ENCODE measurements at regions not wholly inside any gene's neighbourhood (a gene's known extent, or its start where the extent isn't known, plus 50 kb on each side); places are given as distances from the start of the nearest gene placed in this dataset.
A peak's percentile ranks its signal among the peaks of the same experiment; 100 is the strongest.

- no peak for DNase-seq (ENCODE audit: low spot score)
Observed at GRCh38 chr7:106775975-106776607, 89.0 kb upstream of the PIK3CG start.

- no peak for DNase-seq (ENCODE audit: low spot score)
Observed at GRCh38 chr7:106776618-106777347, 88.3 kb upstream of the PIK3CG start.

GRCh38 chr7:106777674-106778299 lies 87.3 kb upstream of the PIK3CG start:
- DNase-seq (ENCODE audit: low spot score), result no peak

GRCh38 chr7:106778656-106779250 lies 86.3 kb upstream of the PIK3CG start:
- DNase-seq (ENCODE audit: low spot score), result no peak

- DNase-seq (ENCODE audit: low spot score), result no peak
Observed at GRCh38 chr7:106779877-106780276, 85.2 kb upstream of the PIK3CG start.

- DNase-seq (ENCODE audit: low spot score), result no peak
Observed at GRCh38 chr7:106781007-106781406, 84.1 kb upstream of the PIK3CG start.

- DNase-seq (ENCODE audit: low spot score), result no peak
Observed at GRCh38 chr7:106781828-106782544, 83.1 kb upstream of the PIK3CG start.

- no peak for DNase-seq (ENCODE audit: low spot score)
Observed at GRCh38 chr7:106783286-106783685, 81.8 kb upstream of the PIK3CG start.

- DNase-seq (ENCODE audit: low spot score), result no peak
Observed at GRCh38 chr7:106788637-106789036, 76.4 kb upstream of the PIK3CG start.

GRCh38 chr7:106791526-106791925 lies 73.6 kb upstream of the PIK3CG start:
- DNase-seq (ENCODE audit: low spot score), result no peak

GRCh38 chr7:106792233-106792926 lies 72.7 kb upstream of the PIK3CG start:
- no peak for DNase-seq (ENCODE audit: low spot score)

- DNase-seq (ENCODE audit: low spot score), result no peak
Observed at GRCh38 chr7:106793015-106793975, 71.8 kb upstream of the PIK3CG start.

- no peak for DNase-seq (ENCODE audit: low spot score)
Observed at GRCh38 chr7:106794276-106795083, 70.6 kb upstream of the PIK3CG start.

- peak; percentile 35 for DNase-seq (ENCODE audit: low spot score)
Observed at GRCh38 chr7:106795084-106795876, 69.8 kb upstream of the PIK3CG start.

- DNase-seq (ENCODE audit: low spot score), result no peak
Observed at GRCh38 chr7:106795877-106796231, 69.2 kb upstream of the PIK3CG start.

- DNase-seq (ENCODE audit: low spot score), result no peak
Observed at GRCh38 chr7:106797937-106798336, 67.1 kb upstream of the PIK3CG start.

GRCh38 chr7:106802589-106802988 lies 62.5 kb upstream of the PIK3CG start:
- no peak for DNase-seq (ENCODE audit: low spot score)

GRCh38 chr7:106806556-106806955 lies 58.5 kb upstream of the PIK3CG start:
- no peak for DNase-seq (ENCODE audit: low spot score)
